ENCODE measurements at regions not wholly inside any gene's neighbourhood (a gene's known extent, or its start where the extent isn't known, plus 50 kb on each side); places are given as distances from the start of the nearest gene placed in this dataset.
"Not testable (repeated sequence)": the region's sequence is repeated elsewhere in the genome, so short reads cannot be mapped to it uniquely, and the experiment has no call there.

DNA sequence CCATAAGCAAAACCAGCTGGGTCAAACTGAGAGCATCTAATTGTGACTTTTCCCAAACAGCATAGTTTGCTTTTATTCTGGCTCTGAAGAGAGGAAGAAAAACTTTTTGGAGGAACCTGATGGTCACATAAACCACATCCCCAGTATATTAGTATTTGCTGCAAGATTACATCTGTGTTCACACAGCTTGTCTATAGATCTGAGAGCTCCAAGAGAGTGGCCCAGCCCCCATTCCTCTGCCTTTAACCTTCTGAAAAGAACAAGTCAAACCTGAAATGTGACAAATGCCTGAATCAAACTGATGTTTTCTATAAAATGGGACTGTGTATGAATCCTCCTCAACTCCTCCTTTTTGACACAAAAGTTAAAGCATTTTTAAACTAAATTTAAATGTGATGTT, 435.2 kb downstream of the ZNF479 start:
- not testable (repeated sequence) for DNase-seq

DNA sequence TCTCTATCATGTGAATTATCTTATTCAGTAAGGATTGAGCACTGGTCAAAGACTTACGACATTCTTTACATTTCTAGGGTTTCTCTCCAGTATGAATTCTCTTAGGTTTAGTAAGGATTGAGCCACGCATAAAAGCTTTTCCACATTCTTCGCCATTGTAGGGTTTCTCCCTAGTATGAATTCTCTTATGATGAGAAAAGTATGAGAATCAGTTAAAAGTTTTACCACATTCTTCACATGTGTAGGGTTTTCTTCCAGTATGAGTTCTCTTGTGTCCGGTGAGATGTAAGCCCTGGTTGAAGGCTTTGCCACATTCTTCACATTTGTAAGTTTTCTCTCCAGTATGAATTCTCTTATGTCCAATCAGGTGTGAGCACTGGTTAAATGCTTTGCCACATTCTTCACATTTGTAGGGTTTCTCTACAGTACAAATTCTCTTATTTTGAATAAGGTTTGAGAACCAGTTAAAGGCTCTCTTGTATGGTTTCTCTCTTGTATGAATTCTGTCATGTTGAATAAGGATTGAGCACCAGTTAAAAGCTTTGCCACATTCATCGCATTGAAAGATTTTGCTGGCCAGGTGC, 445.9 kb downstream of the ZNF479 start:
- DNase-seq = no peak

DNA sequence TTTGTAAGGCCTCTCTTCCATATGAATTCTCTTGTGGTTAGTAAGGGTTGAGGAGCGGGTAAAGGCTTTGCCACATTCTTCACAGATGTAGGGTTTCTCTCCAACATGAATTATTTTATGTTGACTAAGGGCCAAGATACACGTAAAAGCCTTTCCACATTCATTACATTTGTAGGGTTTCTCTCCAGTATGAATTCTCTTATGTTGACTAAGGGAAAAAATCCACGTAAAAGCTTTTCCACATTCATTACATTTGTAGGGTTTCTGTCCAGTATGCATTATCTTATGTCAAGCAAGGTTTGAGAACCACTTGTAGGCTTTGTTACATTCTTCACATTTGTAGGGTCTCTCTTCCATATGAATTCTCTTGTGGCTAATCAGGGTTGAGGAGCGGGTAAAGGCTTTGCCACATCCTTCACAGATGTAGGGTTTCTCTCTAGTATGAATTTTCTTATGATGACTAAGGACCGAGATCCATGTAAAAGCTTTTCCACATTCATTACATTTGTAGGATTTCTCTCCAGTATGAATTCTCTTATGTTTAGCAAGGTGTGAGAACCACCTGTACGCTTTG, 493.0 kb downstream of the ZNF479 start:
- DNase-seq = no peak

DNA sequence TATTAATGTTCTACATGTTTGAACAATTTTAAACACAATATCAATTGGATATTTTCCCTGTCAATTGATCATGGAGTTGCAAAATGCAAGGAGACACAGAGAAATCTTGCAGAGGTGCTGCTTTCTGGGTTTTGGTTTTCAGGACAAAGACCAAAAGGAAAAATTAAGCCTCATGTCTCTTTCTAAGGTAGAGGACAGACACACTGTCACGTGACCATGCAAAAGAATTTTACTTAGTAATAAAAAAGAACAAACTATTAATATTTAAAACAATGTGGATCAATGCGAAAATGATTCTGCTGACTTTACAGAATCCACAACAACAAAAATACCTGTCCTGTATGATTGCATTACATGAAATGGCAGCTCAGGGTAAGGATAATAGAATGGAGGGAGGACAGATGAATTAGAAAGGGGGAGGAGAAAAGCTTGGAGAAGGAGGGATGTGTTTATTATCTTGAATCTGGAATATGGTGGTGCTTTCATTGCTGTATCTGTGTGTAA, 493.7 kb upstream of the NUPR2 start:
- no peak for DNase-seq

DNA sequence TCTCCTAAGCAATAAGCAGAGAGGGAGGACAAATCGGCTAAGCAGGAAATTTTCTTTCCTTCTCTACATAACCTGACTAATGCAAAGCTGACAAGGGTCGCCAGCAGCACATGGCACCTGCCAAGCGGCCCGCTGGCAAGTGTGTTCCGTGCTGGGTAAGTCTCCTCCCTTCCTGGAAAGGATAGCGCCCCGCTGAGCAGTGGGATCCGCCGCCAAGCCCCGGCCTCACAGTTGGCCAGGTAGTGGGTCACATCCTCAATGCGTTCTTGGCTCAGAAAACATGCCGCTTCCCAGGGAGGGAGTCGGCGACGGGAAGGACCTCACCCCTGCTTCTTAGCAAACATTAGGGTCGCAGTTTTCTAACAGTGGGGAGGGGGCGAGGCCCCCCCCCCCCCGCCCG, 488.9 kb upstream of the NUPR2 start:
- no peak for DNase-seq

DNA sequence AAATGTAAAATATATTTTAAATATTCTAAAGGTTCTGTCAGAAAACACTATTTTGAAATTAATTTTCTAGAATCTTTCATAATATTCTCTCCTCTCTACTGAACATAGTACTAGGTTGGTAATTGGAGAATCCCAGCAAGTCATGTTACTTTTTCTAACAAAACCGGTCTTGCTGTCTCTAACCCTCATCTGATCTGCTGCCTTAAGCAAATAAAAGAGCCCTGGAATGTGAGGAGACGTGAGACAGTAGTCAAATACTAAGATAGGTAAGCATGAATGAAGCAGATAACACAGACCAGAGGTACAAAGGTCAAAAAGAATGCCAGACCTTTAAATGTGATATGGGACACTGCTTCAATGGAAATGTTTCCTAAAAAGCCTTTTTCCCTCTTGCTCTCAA, 462.4 kb upstream of the NUPR2 start:
- DNase-seq = no peak

DNA sequence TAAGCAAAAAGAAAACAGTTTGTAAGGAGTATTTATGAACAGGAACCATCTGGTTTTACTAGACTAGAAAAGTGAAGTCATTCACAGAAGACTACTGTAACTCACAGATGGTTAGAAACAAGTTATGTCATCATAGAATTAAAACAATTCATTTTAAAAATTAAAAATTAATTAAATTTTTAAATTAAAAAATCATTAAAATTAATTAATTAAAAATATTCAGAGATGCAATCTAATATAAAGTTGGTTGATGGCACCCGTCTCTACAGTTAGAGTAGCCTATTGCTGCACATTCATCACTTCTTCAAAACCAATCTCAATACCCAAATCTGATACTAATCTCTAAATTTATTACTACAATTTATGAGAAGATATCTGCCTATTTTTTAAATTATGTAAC, 454.8 kb upstream of the NUPR2 start:
- no peak for DNase-seq

DNA sequence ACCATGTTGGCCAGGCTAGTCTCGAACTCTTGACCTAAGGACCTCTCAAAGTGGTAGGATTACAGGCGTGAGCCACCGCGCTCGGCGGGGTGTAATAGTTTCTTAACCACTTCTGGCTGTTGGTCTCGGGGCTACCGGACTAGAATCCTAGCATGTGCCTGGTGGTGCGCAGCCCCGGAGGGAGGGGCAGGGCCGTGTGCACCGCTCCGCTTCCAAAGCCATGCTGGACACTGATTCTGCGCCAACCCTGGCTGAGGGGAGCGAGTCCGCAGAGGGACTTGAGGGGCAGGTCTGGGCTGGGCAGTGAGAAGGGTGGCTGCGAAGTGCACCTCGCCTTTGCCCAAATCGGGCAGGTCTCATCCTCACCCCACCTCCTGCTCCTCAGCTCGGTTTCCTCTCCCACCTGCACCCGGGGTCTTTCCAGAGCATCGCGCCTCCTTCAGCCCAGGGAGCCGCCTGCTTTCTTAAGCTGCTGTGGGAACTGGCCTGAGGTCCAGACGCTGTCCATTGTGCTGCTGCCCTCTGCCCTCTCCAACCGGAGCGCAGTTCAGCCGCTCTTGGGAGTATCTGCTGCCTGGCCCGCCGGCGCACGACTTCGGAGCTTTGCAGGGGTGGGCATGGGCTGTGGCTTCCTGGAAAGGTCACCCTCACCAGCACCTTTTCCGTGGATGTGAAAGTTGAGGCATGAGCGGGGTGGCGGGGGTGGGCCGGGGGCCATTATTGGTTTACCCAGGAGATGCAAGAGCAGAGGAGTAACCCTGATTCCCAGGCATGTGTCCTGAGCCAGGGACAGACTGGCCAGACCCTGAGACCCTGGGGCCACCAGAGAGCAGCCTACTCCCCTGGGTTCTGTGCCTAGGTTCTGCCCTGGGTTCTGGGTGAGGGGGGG, 422.6 kb upstream of the NUPR2 start:
- no peak for DNase-seq

DNA sequence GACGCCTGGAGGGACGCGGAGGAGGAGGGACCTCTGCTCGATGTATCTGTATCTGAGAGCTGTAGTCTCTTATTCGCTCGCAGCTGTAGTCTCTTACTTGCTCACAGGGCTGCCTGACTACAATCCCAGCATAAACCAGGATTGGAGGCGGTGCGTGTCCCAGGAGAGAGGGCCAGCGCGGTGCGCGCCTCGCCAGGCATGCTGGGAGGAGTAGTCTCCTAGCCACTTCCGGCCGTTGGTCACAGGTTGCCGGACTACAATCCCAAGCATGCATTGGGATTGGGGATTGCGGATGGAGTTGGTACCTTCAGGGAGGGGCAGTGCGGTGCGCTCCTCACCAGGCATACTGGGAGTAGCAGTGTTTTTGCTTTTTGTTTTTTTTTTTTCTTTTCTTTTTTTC, 421.7 kb upstream of the NUPR2 start:
- DNase-seq = no peak

DNA sequence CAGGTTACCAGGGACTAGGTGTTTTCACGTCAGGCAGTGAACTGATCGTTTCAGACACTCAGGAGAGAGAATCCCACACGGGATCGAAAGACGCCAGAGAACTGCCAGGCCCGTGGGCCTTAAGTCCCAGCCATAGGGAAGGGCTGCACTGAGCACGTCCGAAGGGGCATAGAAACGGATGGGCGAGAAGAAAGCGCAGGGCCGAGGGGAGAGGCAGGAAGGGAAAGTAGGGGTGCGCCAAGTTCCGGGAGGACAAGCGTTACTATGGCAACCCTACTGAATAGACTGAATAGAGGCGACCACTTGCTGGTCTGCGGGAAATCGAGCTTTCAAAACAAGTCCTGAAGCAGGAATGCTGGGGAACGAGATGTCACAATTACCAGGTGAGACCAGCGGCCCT, 421.3 kb upstream of the NUPR2 start:
- DNase-seq = no peak

DNA sequence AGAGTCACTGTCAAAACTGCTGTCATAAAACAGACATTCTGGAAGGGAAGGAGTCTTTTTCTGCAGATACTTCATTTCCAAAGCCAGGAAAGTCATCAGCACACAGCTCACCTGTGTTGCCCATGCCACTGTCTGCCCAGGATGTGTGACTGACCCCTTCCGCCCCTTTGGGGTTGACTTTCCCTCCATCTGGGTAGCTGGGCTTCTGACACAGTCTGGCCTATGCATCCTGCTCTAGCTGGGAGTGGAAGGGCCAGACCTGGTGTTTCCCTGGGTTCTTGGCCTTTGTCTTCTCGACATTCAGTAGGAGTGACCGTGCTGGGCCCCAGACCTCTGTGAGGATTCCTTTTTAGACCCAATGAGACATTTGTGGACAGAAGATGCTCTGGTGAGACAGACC, 378.9 kb upstream of the NUPR2 start:
- DNase-seq = no peak

DNA sequence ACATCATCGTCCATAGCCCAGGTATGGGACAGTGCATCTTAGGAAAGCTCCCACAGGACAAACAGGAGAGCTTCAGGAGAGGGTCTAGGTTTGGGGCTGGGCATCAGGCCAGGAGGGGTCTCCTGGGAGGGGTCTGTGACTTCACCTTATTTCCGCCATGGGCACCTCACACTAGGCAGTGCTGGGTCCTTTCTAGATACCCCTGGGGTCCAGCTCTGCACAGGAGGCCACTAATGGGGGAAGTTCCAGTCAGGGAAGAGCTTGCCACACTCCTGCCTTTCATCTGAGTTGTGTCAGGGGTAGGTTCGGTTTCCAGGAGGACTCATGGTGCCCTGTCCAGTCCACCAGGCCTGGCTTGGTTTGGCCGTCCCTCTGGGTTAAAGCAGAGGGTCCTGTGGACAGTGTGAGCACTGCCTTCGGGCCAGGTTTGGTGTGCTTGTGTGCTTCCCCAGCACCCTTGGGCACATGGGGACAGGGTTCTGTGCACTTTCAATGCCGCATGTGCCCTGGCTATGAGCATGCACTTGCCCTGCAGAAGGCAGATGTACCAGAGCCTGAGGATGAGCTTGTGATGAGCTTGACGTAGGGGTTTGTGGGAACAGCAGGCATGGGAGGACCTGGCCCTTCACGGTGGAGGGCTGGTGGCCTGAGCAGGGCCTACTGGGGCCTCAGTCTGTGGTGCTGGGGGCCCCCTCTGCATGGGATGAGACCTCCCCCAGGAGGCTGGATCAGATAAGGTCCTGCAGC, 377.7 kb upstream of the NUPR2 start:
- DNase-seq = no peak

DNA sequence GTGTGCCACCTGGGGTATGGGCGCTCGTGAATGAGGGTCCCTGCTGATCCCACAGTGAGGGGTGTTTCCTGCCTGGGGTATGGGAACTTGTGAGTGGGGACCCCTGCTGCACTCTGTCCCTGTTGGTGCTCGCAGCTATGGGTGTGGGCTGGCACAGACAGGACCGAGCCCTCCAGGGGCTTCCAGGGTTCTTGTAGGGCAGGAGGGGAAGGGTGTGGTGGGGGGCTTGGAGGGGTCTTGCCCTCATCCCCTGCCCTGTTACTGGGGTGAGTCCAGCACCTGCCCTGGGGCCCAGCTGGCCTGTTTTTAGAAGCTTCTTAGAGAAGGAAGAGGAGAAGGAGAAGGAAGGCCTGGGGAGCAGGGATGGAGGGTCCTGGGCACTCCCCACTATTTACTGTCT, 377.0 kb upstream of the NUPR2 start:
- no peak for DNase-seq

DNA sequence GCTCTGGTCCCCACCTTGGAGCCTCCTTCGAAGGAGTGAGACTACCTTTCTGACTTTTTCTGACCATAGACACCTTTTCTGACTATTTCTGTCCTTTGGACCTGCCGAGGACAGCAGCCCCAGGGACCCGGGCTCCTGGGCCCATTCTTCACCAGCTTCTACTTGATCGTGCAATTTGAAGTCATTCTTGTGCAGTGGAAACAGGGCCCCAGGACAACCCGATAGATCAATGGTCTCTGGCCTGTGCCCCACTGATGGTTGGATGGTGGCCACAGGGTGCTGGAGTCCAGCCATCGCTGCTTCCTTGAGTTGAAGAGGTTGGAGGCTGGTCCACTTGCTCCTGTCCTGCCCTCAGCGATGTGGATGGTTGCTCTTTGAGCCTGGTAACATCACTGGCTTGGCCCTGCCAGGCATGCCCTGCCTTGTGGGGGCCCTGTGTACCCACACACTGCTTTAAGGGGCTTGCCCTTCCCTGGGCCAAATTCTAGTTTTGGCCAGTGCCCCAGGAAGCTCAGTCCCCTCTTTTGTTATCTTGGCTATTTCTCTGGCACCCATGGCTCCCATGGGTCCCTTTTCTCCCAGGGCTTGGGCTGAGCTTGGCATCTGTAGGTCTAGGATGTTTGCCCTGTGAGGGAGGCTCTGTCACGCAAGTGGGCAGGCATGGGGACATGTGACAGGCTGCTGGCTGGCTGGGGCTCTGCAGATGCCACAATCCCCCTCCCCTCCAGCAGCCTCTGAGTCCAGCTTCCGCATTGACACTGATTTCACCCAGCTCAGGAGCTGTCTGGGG, 375.6 kb upstream of the NUPR2 start:
- DNase-seq = no peak

DNA sequence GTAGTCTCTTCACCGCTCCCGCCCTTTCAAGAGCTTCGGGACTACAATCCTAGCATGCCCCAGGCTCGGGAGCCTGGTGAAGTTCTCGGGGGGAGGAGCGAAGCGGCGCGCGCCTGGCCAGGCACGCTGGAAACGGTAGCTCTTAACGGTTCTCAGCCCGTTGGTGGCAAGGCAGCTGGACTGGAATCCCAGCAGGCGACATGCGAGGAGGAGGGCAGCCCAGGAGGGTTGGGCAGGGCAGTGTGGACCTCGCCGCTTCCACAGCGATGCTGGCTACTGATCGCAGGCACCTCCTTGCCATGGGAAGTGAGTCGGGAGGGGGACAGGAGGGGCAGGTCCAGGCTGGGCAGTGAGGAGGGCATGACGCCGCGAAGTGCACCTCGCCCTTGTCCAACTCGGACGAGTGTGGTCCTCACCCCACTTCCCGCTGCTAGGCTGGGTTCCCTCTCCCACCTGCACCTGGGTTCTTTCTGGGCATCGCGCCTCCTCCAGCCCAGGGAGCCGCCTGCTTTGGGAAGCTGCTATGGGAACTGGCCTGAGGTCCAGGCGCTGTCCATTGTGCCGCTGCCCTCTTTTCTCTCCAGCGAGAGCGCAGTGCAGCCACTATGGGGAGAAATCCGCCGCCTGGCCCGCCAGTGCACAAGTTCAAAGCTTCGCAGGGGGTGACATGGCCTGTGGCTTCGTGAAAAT, 367.8 kb upstream of the NUPR2 start:
- DNase-seq = no peak

DNA sequence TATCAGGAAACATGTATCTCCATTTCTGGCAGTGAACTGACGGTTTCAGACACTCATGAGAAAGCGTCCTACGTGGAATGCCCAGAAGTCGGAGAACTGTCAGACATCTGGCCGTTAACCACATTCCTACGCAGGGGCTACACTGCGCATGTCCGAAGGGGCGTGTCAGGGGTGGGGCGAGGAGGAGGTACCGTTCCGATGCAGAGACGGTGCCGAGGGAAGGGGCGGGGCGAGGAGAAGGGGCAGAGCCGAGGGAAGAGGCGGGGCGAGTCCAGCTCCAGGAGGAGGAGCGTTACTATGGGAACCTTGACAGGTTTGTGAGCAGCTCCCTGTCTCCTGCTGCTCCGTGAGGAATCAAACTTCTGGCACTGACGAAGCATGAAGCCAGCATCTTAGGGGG, 366.9 kb upstream of the NUPR2 start:
- DNase-seq = no peak

DNA sequence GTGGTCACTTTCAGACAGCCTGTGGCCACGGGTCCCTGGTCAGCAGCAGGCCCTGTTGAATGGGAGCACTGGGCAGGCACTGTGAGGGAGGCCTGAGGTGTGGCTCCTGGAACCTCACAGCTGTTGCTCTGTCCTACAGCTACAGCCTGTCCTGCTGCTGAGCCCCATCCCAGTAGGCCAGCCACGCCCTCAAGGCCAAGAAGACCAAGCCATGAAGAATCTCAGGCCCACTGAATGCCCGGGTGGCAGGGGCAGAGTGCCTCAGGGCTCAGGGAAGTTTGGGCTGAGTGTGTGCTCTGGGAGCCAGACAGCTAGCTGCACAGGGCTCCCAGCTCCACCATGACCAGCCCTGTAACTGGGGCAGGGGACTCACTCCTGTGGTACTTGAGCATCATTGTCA, 363.5 kb upstream of the NUPR2 start:
- no peak for DNase-seq

DNA sequence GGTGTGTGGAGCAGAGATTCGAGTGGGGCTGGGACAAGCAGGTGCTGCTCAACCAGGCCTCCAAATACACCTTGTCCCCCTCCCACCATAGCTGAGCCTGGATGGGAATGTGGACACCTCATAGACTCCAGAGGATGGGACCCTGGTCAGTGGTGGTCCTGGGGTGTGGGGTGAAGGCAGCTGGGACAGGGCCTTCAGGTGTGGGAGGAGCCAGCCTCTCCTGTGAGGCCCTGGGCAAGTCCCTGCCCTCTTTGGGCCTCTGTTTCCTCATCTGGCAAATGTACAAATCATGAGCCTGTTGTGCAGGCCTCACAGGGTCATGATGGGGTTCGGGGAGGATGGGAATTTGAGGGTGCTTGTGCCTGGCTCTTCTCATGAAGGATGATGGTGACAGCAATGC, 362.9 kb upstream of the NUPR2 start:
- DNase-seq = no peak

DNA sequence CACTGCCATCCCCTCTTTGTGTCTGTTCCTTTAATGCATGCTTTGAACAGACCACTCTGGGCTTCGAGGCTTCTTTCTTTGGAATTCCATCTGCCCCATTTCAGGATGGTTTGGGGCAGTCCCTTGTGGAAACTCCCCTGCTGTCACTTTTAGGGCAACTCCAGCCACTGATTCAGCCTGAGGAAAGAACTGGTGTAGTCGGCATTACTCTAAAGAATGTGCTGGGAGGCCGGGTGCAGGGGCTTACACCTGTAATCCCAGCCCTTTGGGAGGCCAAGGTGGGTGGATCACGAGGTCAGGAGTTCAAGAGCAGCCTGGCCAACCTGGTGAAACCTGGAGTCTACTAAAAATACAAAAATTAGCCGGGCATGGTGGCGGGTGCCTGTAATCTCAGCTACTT, 358.1 kb upstream of the NUPR2 start:
- no peak for DNase-seq

DNA sequence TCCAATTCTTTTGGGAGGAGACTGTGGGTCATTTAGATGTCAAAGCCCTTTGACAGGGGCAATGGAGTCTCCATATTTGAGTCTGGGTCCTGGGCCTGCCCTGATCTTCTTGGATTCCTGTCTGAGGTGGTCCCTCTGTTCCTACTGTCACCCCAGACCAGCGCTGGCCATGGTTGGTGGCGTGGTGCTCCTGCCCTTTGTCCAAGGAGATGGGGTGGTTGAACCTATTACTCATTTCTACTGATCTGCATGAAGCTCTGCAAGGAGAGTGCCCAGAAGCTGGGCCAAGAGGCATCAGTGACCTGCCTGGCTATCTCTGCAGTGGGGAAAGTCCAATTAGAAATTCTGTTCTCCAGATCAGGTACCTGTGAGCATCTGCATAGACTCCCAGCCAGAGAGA, 355.6 kb upstream of the NUPR2 start:
- no peak for DNase-seq

DNA sequence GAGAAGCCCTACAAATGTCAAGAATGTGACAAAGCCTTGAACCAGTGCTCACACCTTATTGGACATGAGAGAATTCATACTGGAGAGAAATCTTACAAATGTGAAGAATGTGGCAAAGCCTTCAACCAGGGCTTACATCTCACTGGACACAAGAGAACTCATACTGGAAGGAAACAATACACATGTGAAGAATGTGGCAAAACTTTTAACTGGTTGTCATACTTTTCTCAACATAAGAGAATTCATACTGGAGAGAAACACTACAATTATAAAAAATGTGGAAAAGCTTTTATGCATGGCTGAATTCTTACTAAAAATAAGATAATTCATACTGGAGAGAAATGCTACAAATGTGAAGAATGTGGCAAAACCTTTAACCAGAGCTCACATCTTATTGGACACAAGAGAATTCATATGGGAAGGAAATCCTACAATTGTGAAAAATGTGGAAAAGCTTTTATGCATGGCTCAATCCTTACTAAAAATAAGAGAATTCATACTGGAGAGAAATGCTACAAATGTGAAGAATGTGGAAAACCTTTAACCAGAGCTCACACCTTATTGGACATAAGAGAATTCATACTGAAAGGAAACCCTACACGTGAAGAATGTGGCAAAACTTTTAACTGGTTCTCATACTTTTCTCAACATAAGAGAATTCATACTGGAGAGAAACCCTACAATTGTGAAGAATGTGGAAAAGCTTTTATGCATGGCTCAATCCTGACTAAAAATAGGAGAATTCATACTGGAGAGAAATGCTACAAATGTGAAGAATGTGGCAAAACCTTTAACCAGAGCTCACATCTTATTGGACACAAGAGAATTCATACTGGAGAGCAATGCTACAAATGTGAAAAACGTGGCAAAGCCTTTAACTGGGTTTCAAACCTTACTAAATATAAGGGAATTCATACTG, 350.6 kb upstream of the NUPR2 start:
- DNase-seq = not testable (repeated sequence)
